ENCODE measurements at regions not wholly inside any gene's neighbourhood (a gene's known extent, or its start where the extent isn't known, plus 50 kb on each side); places are given as distances from the start of the nearest gene placed in this dataset.

DNA sequence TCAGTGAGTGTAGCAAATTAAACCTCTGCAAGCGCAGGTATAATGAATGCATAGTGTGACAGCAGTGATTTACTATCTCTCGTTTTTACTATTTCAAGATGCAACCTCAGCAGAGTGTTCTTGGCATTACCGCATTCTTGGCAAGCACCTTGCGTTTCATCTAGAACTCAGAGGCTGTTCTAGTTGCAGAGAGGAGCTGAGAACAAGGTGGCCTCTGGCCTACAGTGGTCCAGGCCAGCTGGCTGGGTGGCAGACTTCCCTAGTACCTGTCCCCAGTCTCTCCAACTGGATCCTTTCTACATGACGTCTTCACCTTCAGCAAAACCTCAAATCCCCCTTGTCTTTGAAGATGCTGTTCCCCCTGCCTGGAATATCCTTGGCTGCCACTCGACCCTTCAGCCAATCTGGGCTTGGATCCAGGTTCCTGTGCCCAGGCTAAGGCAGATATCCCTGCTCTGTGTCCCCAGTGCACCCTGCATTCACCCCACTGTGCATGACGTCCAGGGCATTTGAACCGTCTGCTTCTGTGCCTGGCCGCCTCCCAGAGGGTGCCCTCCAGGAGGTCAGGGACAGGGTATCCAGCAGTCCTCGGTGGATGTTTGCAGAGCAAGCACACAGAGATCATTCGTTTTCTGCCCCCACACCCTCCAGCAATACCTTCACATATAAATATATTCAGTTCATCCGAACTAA, 120.4 kb upstream of the CPEB4 start:
- DNase-seq, result no peak

- no peak for DNase-seq
Observed at GRCh38 chr5:173768267-173768806, 119.8 kb upstream of the CPEB4 start.

DNA sequence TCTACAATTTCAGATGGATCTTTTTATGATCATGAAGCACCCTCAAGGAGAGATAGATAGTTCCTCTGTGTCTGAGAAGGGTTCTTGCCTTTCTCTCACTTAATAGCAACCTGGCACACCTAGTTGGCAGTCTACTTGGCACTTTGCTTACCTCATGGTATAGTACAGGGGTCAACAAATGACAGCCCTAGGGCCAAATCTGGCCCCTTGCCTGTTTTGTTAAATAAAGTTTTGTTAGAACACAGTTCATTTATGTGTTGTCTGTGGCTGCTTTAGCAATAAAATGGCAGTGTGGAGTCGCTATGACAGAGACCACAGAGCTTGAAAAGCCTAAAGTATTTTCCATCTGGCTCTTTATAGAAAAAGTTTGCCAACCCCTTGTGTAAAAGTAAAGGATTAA, 119.3 kb upstream of the CPEB4 start:
- no peak for DNase-seq

DNA sequence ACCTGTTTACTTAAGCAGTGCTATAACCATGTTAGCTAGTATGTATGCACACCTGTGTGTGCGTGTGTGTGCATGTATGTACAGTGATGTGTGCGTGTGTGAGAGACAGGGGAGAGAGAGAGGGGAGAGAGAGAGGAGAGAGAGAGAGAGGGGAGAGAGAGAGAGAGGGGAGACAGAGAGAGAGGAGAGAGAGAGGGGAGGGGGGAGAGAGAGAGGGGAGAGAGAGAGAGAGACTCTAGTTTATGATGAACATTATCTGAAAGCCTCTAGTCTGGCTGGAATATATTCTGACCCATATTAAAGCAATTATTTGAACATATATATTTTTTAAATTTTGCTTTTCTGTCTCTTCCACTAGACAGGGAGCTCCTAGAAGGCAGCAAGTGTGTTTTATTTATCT, 117.5 kb upstream of the CPEB4 start:
- no peak for DNase-seq

DNA sequence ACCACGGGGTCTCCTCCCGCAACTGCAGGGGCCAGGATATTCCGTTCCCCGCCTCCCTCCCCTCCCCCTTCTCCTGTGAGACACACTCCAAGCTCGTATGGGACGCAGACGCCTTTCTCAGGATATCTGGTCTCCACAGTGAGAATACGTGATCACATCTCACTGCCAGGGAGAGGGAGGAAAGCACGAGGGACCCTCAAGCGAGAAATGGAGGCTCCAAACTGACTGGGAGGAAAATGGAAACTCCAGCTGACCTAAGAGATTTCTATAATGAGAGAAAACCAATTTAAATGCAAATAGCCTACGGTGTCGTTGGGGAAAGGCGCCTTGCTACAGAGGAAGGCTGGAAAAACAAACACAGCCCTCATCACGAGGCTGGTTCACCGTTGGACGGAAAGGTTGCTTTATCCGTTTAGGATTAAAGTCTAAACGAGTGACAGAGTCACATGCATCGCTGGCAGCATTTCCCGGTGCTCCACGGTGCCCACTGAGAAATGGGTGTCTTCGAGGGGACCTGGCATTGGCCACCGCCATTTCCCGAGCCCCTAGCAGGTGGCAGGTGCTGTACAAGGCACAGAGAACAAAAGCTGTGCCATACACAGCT, 116.9 kb upstream of the CPEB4 start:
- DNase-seq, result no peak

DNA sequence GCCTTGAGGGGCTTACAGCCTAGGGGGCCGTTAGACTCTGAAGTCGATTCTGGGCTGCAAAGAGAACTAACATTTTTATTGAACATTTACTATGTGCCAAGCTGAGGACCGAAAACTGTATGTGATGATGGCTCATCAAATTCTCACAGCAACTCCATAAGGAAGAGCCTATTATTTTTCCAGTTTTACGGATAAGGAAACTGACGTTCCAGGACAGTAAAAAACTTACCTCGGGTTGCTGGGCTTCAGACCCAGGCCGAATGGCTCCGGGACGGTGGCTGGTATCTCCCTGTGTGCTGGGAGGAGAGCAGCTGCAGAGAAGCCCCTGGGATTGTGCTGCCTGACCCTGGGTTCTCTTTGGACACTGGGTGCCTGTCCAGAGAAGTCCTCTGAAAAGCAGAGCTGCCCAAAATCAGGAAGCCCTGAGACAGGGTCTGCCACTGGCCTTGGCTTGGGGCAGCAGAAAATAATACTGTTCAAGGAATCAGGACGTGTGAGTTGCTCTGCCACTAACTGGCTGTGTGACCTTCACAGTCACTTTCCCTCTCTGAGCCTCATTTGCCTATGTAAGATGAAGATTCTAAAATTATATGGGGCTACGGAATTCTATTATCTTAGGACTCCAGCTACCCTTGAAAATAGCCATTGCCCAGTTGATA, 116.3 kb upstream of the CPEB4 start:
- DNase-seq, result peak; percentile 46

GRCh38 chr5:173772384-173773059, 115.6 kb upstream of the CPEB4 start:
- DNase-seq, result peak; percentile 31

GRCh38 chr5:173774271-173774761, 113.8 kb upstream of the CPEB4 start:
- DNase-seq, result peak; percentile 65

- DNase-seq, result no peak
Observed at GRCh38 chr5:173775261-173776197, 112.6 kb upstream of the CPEB4 start.

- DNase-seq, result no peak
Observed at GRCh38 chr5:173777149-173777548, 111.0 kb upstream of the CPEB4 start.

GRCh38 chr5:173777674-173778073, 110.5 kb upstream of the CPEB4 start:
- no peak for DNase-seq

- no peak for DNase-seq
Observed at GRCh38 chr5:173778152-173778782, 109.9 kb upstream of the CPEB4 start.

DNA sequence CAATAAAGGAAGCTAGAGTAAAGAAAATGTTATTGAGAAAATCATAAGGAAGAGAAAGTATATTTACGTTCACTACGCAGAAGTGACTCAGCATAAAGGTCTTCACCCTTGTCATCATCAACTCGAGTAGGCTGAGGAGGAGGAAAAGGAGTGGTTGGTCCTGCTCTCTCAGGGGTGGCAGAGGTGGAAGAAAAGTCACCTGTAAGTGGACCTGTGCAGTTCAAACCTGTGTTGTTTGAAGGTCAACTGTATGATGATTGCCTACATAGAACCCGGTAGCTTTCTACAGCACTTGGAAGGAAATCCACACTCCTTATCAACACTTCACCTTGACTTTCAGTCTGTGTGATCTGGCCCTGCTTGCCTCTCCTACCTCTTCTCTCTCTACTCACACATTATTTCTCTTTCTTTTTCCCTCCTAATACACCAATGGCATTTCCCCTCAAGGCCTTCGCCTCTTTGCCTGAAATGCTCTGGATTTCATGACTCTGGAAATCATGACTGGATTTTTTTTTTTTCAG, 109.3 kb upstream of the CPEB4 start:
- DNase-seq, result peak; percentile 27

- no peak for DNase-seq
Observed at GRCh38 chr5:173780235-173781234, 107.6 kb upstream of the CPEB4 start.

DNA sequence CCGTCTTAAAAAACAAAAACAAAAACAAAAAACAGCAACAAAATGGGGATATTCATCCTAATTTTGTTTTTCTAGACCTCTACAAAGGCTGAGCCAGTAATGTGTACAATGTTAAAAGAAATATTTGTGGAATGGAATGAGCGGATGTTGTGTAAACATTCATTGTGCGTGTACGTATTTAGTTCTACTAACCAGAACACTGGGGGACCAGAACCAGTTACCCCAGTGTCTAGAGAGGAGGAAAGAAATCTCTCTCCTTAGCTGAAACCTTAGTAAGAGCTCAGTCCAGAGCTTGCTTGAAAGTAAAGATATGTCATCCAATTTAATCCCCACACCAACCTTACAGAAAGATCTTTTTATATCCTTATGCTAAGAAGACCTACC, 106.7 kb upstream of the CPEB4 start:
- DNase-seq, result no peak

DNA sequence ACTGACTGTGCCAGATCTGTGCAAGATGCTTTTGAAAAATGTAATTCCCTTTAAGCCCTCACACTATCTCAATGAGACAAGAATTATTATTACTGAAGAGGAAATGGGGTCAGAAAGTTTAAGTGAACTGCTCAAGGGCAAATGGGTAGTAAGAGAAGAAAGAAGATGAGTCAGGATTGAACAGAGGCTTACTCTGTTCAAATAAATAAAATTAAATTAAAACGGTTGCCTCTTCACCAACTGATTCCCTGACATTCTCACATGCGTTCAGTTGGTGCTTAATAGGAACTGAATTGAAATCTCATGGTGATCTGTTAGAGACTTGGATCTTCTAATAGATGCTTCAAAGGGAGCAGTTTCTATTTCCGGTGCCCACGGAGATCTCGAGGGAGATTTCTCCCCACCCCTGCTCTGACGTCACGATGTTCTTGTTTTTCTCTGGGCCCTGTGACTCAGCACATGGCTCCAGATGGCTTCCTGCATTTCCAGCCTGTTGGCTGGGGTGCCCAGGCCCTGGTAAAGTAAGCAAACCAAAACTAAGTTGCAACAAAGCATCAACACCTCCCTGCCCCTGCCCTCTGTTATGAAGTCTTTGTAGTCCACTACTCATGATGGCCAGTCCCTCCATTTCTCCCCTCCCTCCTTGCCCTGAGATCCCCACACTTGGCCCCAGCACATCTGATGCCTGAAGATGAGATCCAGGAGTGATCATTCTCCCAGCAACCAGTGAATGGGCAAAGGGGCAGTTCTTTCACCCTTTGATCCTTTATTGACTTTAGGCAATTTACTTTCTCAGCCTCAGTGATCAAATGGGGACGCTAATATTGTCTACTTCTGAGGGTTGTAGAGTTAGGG, 106.1 kb upstream of the CPEB4 start:
- DNase-seq, result peak; percentile 77

GRCh38 chr5:173782671-173783101, 105.5 kb upstream of the CPEB4 start:
- DNase-seq, result peak; percentile 93

DNA sequence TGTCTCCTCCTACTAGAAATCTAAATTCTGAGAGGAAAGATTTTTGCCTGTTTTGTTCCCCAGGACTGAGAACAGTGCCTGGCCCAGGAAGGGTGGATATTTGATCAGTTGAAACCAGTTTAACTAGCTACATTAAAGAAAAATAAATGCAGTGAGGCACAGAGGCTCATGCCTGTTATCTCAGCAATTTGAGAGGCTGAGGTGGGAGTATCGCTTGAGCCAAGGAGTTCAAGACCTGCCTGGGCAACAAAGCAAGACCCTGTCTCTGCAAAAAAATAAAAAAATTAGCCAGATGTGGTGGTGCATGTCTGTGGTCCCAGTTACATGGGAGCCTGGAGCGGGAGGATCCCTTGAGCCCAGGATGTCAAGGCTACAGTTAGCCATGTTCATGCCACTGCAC, 104.8 kb upstream of the CPEB4 start:
- no peak for DNase-seq

GRCh38 chr5:173785400-173785799, 102.7 kb upstream of the CPEB4 start:
- no peak for DNase-seq

All from hematopoietic multipotent progenitor cell treated with erythropoietin and hydrocortisone succinate and interleukin-3 and kit ligand, for 8 days (in vitro differentiated cells).